Stimulated activated naive CD4-positive, alpha-beta T cell (primary cell): ENCODE measurements at regions not wholly inside any gene's neighbourhood (a gene's known extent, or its start where the extent isn't known, plus 50 kb on each side); places are given as distances from the start of the nearest gene placed in this dataset.
"Not testable (repeated sequence)": the region's sequence is repeated elsewhere in the genome, so short reads cannot be mapped to it uniquely, and the experiment has no call there.

Source experiments
- DNase-seq, 6 experiments: peaks; one replicate each; lab custom pipeline; 2025; lab: John Stamatoyannopoulos, UW

GRCh38 chr13:50452756-50453155, 390.7 kb downstream of the DLEU7 start:
- DNase-seq, result no peak

GRCh38 chr13:50453188-50453587, 390.3 kb downstream of the DLEU7 start:
- no peak for DNase-seq

DNA sequence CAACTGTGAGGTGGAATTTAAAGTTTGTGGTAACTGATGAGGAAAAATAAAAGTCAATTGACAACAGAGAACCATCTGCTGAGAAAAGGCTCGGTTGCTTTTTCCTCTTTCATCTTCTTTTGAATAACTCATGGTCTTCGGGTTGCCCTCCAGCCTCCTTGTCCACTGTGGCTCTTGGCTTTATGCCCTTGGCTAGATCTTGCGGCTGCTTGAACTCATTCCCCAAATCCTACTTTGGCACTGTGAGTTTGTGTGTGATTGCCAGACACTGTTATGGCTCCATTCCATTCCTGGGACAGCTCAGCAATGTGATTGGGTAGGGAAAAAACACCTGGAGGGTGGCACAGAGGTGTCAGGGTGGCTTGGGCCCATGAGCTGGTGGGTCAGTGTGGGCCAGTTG, 387.4 kb downstream of the DLEU7 start:
- no peak for DNase-seq

DNA sequence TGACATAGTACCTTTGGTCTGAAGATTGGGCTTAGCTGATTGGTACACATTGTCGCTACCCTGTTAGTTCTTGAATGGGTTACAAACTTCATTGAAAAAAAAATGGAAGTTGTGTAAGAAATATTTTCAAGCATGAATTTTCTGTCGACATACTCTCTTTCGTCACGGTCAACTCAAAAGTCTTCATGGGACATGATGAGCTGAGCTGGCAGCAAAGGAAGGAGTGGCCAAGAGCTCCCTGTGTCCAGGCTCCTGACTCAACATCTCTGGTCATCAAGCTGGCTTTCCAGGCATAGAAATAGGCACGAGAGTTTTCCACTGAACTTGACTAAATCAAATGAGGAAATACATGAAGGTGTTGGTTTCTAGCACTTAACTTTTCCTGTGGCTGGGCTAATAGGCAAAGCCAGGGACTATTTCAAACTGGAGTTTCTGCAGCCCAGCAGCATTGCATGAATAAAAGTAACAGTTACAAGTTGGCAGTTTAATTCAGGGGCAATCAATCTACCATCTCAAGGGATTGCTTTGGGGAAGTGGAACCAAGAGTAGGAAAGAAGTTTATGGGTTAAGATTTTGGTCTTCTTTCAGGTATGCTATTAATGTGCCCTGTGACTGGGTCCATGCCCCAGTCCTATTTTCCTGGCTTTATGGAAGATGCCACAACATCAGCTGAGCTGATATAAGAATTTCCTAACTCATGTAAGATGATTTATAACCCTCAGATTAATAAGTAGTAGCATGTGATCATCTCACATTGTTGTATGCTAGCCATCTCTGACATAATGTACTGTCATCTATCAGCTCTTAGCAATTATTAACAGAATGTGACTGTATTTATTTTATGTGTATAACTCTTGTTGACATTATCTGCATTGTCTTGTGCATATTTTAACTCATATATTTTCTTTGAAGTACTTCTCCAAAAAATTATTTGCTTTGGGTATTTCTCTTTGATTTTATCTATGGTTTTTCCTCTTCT, 385.8 kb downstream of the DLEU7 start:
- no peak for DNase-seq

GRCh38 chr13:50459046-50459445, 384.4 kb downstream of the DLEU7 start:
- no peak for DNase-seq

GRCh38 chr13:50459658-50460057, 383.8 kb downstream of the DLEU7 start:
- no peak for DNase-seq

DNA sequence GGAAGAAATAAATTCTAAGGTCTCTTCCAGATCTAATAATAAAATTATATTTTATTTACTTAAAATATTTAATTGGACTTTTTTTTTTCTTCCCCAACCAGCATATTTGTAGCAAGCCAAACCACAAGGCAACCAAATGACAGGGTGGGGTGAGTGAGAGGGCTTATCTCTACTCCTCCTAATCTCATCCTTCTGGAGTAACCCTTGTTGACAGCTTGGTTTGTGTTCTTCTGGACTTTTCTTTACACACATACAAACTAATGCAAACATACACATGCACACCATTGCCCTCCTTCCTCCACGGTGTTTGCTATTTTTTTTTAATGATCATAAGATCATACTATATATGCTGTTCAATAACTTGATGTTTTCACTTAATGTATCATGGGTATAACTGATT, 383.1 kb downstream of the DLEU7 start:
- no peak for DNase-seq

DNA sequence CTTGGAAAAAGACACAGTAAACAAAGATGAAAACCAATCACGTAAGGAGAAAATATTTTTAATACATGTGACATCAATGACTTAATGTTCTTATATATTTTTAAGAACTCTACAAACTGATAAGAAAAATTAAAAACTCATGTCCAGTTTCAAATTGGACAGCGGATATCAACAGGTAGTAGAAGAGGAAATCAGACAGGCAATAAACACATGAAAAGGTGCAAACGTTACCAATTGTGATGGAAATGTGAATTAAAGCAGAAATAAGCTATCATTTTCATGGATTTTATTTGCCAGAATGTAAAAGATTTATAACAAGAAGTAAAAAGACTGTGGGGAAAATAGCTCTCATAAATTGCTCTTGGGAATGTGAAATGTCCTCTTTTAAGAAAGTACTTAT, 382.3 kb downstream of the DLEU7 start:
- DNase-seq, result no peak

GRCh38 chr13:50463719-50464118, 379.8 kb downstream of the DLEU7 start:
- DNase-seq, result no peak

DNA sequence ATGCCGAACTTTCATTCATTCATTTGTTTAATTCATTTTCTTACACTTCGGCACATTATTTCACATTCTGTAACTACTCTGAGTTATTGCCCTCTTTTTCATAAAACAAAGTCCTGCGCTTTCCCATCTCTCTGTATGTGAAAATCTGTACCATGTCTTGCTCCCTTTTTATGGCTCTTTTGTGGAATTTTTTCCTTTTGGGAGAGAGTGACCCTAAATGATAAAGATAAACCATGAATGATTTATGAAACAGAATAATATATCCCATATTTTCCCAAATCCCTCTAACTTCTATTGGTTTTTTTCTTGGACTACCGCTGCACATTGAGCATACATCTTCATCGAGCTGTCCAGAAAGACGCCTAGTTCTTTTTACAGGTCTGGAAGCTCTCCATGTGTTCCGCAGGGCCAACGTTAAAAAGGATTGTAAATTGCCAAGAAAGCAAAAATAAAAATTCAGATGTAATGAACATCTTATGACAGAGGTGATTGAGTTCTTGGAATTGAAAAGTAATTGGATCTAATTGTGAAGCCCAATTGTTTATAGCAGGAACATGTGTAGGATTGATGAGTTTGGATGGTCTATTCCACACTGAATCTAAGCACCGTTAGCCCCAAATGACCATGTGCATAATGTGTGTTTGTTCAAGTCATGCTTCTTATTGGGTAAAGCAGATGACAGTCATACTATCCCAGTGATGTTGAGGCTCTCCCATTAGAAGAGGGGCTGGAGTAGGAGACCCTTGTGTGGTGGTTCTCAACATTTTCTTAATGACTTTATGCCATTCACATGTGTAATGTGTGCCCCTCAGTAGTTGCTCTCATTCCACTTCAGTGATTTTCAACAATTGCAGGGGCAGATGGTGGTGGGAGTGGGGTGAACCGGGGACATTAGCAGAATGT, 378.9 kb downstream of the DLEU7 start:
- no peak for DNase-seq

DNA sequence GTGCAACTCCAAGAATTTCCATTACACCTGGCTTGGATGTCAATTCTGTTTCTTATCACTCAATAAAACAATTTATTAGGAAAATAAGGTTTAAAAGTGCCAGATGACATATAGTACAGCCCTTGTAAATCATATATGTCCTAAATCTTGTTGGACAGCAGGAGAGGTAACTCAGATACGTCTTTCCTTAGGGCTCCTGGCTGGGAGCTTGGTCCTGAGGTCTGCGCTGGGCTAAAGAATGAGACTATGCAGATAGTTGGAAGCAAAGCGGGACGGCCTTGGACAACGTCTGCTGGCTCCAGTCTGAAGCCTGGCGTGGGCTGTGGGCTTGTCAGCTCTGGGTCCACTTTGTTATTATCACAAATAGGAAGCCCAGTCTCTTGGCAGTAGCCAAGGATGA, 377.0 kb downstream of the DLEU7 start:
- DNase-seq, result no peak

DNA sequence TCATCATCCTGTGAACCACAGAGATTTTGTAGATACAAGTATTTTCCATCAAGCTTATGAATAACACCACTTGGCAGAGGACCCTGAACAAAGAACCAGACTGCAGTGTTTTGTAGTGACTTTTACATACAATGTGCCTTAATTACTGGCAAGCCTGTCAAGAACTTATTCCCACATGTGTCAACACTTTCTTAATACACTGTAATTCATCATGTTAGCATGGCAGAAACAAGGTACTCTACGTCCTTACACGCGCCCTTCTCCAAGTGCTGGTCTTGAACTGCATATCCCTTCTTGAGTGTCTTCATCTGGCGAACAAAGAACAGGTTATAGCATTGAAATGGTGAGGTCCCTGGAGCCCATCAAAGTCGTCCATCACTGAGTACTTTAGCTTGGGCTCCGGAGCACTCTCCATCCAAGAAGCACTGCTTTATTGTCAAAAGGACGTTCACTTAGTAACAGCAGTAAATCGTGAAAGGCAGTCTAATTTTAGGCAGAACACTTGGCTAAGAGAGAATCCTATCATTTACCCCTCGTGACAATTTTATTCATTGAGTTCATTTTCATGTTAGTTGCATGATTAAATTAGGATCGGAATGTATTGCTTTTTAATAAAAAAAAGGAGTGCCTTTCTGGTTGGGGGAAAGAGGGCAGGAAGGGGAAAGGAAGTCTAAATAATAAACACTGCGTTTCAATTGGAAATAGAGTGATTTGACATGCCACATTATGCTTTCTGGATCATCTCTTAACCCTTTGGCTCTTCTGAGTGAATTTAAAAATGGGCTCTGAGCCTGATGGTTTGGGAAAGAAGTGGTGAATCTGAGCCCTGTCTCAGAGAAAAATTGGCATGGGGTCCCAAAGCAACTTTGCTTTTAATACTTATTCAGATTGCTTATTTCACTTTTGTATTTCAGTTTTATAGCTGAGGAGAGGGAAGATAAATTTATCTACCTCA, 376.1 kb downstream of the DLEU7 start:
- no peak for DNase-seq

- DNase-seq, result no peak
Observed at GRCh38 chr13:50468849-50469669, 374.4 kb downstream of the DLEU7 start.

DNA sequence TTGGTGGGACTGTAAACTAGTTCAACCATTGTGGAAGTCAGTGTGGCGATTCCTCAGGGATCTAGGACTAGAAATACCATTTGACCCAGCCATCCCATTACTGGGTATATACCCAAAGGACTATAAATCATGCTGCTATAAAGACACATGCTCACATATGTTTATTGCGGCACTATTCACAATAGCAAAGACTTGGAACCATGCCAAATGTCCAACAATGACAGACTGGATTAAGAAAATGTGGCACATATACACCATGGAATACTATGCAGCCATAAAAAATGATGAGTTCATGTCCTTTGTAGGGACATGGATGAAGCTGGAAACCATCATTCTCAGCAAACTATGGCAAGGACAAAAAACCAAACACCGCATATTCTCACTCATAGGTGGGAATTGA, 370.4 kb downstream of the DLEU7 start:
- DNase-seq, result not testable (repeated sequence)

DNA sequence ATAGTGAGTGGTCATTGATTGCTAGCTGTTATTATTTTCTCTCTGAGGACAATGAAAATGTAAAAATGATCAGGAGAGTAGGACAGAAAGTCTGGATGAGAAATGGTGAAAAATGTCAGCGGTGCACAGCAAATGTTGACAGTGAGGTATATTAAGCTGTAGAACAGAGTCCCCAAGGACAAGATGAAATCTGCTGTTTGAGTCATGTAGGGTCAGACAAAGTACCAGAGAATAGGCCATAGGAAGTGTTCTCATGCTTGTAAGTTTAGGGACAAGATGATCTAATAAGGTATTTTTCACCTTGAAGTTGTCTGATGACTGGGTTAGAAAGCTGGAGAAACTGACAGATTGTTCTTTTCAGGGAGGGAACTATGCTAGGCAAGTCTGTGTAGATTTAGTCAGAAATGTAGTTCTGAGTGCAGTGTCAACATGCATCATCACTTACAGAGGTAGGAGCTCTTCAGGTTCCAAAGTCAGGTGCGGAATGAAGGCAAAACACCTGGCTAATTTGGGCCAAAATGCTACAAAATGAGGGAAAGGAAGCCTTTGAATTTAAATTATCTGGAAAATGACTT, 369.3 kb downstream of the DLEU7 start:
- DNase-seq, result no peak

- DNase-seq, result no peak
Observed at GRCh38 chr13:50476577-50477285, 366.8 kb downstream of the DLEU7 start.

DNA sequence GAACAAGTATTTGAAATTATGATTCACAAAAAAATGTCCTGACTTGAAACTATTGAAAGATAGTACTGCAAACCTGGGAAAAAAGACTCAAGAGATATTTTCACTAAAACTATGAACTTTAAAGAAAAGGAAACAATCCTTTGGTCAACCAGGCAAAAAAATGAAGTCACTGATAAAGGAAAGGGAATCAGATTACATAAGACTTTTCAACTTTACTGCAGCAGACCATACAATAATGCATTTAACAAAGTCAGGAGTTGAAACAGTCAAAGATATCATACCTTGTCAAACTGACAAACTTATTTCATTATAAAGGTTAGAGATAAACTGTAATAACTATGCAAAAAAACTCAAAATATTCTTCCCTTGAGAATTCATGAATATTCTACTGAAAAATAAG, 361.6 kb downstream of the DLEU7 start:
- DNase-seq, result no peak

- no peak for DNase-seq
Observed at GRCh38 chr13:50483416-50483815, 360.1 kb downstream of the DLEU7 start.

DNA sequence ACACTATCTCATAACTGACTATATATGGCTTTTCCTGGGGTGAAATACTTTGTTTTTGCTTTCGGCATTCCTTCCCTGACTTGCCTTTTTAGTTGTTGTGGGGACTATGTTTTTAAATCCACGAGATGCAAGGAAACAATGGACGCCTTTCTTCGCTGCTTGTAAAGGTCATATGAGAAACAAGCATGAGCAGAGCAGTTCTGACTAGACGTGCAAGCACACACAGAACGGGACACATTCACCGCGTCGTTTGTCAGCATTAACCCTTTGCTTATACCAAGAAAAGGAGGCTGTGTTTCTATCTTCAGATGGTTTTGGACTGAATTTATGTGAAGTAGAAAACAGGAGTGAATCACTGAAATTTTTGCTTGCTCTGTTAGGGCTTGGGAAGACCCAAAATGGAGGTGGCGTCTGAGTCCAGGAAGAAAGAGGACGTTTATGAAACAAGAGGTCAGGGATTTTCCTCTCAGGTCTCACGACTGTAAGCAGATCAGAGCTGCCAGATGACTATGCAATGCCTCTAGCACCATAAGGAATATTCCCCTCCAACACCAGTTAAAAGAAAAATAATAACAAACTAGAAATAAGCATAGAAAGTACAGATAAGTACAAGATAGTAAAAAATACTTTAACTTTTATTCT, 358.9 kb downstream of the DLEU7 start:
- DNase-seq, result no peak
